H9 (cell line): ENCODE measurements at regions not wholly inside any gene's neighbourhood (a gene's known extent, or its start where the extent isn't known, plus 50 kb on each side); places are given as distances from the start of the nearest gene placed in this dataset.

Source experiments
- DNase-seq: peaks from one replicate; pipeline ENCODE4 v3.0.0-alpha.2; 2017
- H2AFZ ChIP-seq: one replicate; pipeline ENCODE4 v1.6.1; 2013; ENCODE audit warnings: mild to moderate bottlenecking, low read length, control low read depth, moderate library complexity
- H2AK5ac ChIP-seq: 2 replicates; pipeline ENCODE4 v1.6.1; 2013; ENCODE audit warnings: low read length, control low read depth, mixed read lengths; ENCODE audit not compliant: insufficient read length
- H2BK120ac ChIP-seq: one replicate; pipeline ENCODE4 v1.6.1; 2013; ENCODE audit warnings: low read depth, mild to moderate bottlenecking, low read length, control low read depth, inconsistent platforms; ENCODE audit not compliant: poor library complexity, severe bottlenecking
- H2BK12ac ChIP-seq: 2 replicates; pipeline ENCODE4 v1.6.1; 2013; ENCODE audit warnings: low read length, control low read depth, mixed read lengths, low read depth; ENCODE audit not compliant: insufficient read length
- H2BK15ac ChIP-seq: 2 replicates; pipeline ENCODE4 v1.6.1; 2013; ENCODE audit warnings: low read depth, low read length, control low read depth
- H2BK20ac ChIP-seq: one replicate; pipeline ENCODE4 v1.6.1; 2013; ENCODE audit warnings: low read depth, mild to moderate bottlenecking, low read length, control low read depth, inconsistent platforms; ENCODE audit not compliant: poor library complexity, severe bottlenecking
- H2BK5ac ChIP-seq: 2 replicates; pipeline ENCODE4 v1.6.1; 2013; ENCODE audit warnings: low read length, control low read depth, mixed read lengths; ENCODE audit not compliant: insufficient read length
- H3K14ac ChIP-seq: 2 replicates; pipeline ENCODE4 v1.6.1; 2013; ENCODE audit warnings: low read length, control low read depth; ENCODE audit not compliant: insufficient read depth
- H3K18ac ChIP-seq: 2 replicates; pipeline ENCODE4 v1.6.1; 2013; ENCODE audit warnings: low read depth, mild to moderate bottlenecking, mixed read lengths, low read length, control low read depth; ENCODE audit not compliant: insufficient read length
- H3K23ac ChIP-seq: 2 replicates; pipeline ENCODE4 v1.6.1; 2013; ENCODE audit warnings: low read length, control low read depth, mixed read lengths, low read depth; ENCODE audit not compliant: insufficient read length
- H3K23me2 ChIP-seq: 2 replicates; pipeline ENCODE4 v1.6.1; 2013; ENCODE audit warnings: low read depth, mild to moderate bottlenecking, mixed read lengths, low read length, control low read depth; ENCODE audit not compliant: insufficient read length, poor library complexity, severe bottlenecking
- H3K27ac ChIP-seq: 2 replicates; pipeline ENCODE4 v1.5.1; 2013; ENCODE audit warnings: low read length, control low read depth, mixed read lengths, low read depth; ENCODE audit not compliant: insufficient read length
- H3K27me3 ChIP-seq: 2 replicates; pipeline ENCODE4 v1.6.1; 2013; ENCODE audit warnings: low read length, control low read depth, inconsistent platforms; ENCODE audit not compliant: insufficient read depth
- H3K4ac ChIP-seq: 2 replicates; pipeline ENCODE4 v1.6.1; 2013; ENCODE audit warnings: low read depth, mild to moderate bottlenecking, control low read depth, inconsistent platforms, low read length, moderate library complexity
- H3K4me1 ChIP-seq: 2 replicates; pipeline ENCODE4 v1.6.1; 2013; ENCODE audit warnings: low read length, control low read depth, inconsistent platforms; ENCODE audit not compliant: insufficient read depth
- H3K4me2 ChIP-seq: 2 replicates; pipeline ENCODE4 v1.6.1; 2013; ENCODE audit warnings: low read length, control low read depth, mixed read lengths; ENCODE audit not compliant: insufficient read length, insufficient read depth
- H3K56ac ChIP-seq: 2 replicates; pipeline ENCODE4 v1.6.1; 2013; ENCODE audit warnings: low read depth, mild to moderate bottlenecking, mixed read lengths, low read length, control low read depth; ENCODE audit not compliant: insufficient read length
- H3K79me1 ChIP-seq: 2 replicates; pipeline ENCODE4 v1.6.1; 2013; ENCODE audit warnings: low read depth, mild to moderate bottlenecking, moderate library complexity, low read length, control low read depth, inconsistent platforms; ENCODE audit not compliant: insufficient read depth, poor library complexity, severe bottlenecking
- H3K79me2 ChIP-seq: 2 replicates; pipeline ENCODE4 v1.6.1; 2013; ENCODE audit warnings: low read length, control low read depth, inconsistent platforms; ENCODE audit not compliant: insufficient read depth
- H3K9ac ChIP-seq: 2 replicates; pipeline ENCODE4 v1.6.1; 2013; ENCODE audit warnings: low read length, control low read depth, mixed read lengths; ENCODE audit not compliant: insufficient read length; ENCODE audit errors: extremely low read depth
- H3K9me3 ChIP-seq: one replicate; pipeline ENCODE4 v1.6.1; 2013; ENCODE audit warnings: low read depth, low read length, inconsistent platforms; ENCODE audit not compliant: control insufficient read depth
- H3T11ph ChIP-seq: one replicate; pipeline ENCODE4 v1.6.1; 2013; ENCODE audit warnings: mild to moderate bottlenecking, low read length, control low read depth, inconsistent platforms
- H4K20me1 ChIP-seq: one replicate; pipeline ENCODE4 v1.6.1; 2013; ENCODE audit not compliant: control insufficient read depth, insufficient read length, insufficient read depth
- H4K5ac ChIP-seq: 2 replicates; pipeline ENCODE4 v1.6.1; 2013; ENCODE audit warnings: low read depth, mild to moderate bottlenecking, mixed read lengths, low read length, control low read depth; ENCODE audit not compliant: insufficient read length
- H4K8ac ChIP-seq: replicated peaks from 2 replicates; pipeline ENCODE4 v1.6.1; 2013; ENCODE audit warnings: low read length, control low read depth, mixed read lengths, low read depth; ENCODE audit not compliant: insufficient read length
- H4K91ac ChIP-seq: 2 replicates; pipeline ENCODE4 v1.6.1; 2013; ENCODE audit warnings: low read depth, mild to moderate bottlenecking, moderate library complexity, mixed read lengths, low read length, control low read depth; ENCODE audit not compliant: insufficient read length
- H3K27ac Mint-ChIP-seq, 3 experiments: 2 replicates in 2 of 3; 3 replicates in 1 of 3; pipeline ENCODE4 v1.8.0; 2020 to 2021; ENCODE audit warnings: mixed read lengths in 3 of 3, mild to moderate bottlenecking in 1 of 3, moderate library complexity in 1 of 3
- H3K27me3 Mint-ChIP-seq: 2 replicates; pipeline ENCODE4 v1.8.0; 2021; ENCODE audit warnings: low read depth, mild to moderate bottlenecking, moderate library complexity, mixed read lengths
- H3K36me3 Mint-ChIP-seq, 3 experiments: 2 replicates in 2 of 3; 3 replicates in 1 of 3; pipeline ENCODE4 v1.8.0; 2020 to 2021; ENCODE audit warnings: low read depth in 3 of 3, mixed read lengths in 3 of 3; ENCODE audit not compliant: insufficient read depth in 1 of 3
- H3K4me1 Mint-ChIP-seq, 2 experiments: 2 replicates each; pipeline ENCODE4 v1.8.0; 2020; ENCODE audit warnings: mixed read lengths in 2 of 2
- H3K4me3 Mint-ChIP-seq, 2 experiments: 2 replicates in 1 of 2; 3 replicates in 1 of 2; pipeline ENCODE4 v1.8.0; 2020 to 2021; ENCODE audit warnings: mild to moderate bottlenecking in 2 of 2, mixed read lengths in 2 of 2, moderate library complexity in 1 of 2
- H3K9me3 Mint-ChIP-seq, 2 experiments: 2 replicates in 1 of 2; 3 replicates in 1 of 2; pipeline ENCODE4 v1.8.0; 2020; ENCODE audit warnings: mild to moderate bottlenecking in 2 of 2, mixed read lengths in 2 of 2, moderate library complexity in 1 of 2
- CTCF ChIP-seq: fragments of 200-600 bp; sonication (generic); conservative IDR thresholded peaks from 3 replicates; pipeline ENCODE4 v1.8.0; 2021; ENCODE audit warnings: antibody characterized with exemption, mild to moderate bottlenecking
- WGBS: extraction: QIAGEN DNeasy Blood & Tissue Kit; methylation state at CpG from one replicate; pipeline ENCODE4 v1.1.7; 2013; ENCODE audit warnings: missing lambda C conversion rate, low lambda C conversion rate, mixed read lengths; ENCODE audit not compliant: insufficient read length; ENCODE audit errors: extremely low coverage; 5-methylcytosine and 5-hydroxymethylcytosine counted together

DNA sequence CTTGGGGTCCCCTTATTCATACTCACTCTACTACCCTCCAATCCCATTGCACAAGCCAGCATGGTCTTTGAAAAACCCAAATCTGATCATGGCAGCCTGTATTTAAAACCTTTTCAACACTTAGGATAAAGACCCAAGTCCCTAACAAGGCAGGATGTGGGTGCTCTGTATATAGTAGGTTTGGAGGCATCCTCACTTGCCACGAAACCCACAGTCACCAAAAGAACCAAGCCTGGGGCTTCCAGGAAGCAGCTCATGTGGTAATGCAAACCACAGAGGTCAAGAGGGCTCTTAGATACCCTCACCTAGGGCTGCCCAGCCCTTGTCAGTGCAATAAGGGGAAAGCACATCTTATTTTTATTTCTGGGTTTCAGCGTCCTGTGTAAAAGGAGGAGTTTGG lies 218.6 kb upstream of the ASIC2 start:
- H3K27me3 ChIP-seq = no peaks in the 10 kb centered on the region
- Mint-ChIP-seq H3K27ac (no peak overlapping the region; a peak in 1 of 7 replicates), H3K27me3 (peaks cover 23% of the 10 kb centered on the region), H3K4me3 (no peak overlapping the region), H3K9me3 (no peaks in the 10 kb centered on the region), H3K4me1 (no peaks in the 10 kb centered on the region), H3K36me3 (no peaks in the 10 kb centered on the region)
- no peak overlapping the region for H3T11ph ChIP-seq
- H2BK12ac ChIP-seq = no peak overlapping the region
- no peak overlapping the region for H4K5ac ChIP-seq
- no peak overlapping the region for H3K4ac ChIP-seq
- H3K18ac ChIP-seq = no peak overlapping the region
- H3K27ac ChIP-seq = no peak overlapping the region
- no peak for DNase-seq
- H3K4me1 ChIP-seq = no peaks in the 10 kb centered on the region
- H2BK20ac ChIP-seq = no peak overlapping the region
- H3K79me2 ChIP-seq = no peaks in the 10 kb centered on the region
- no peak overlapping the region for H3K56ac ChIP-seq
- H3K4me2 ChIP-seq = no peak overlapping the region
- no peak overlapping the region for H2AK5ac ChIP-seq
- H2BK120ac ChIP-seq = no peak overlapping the region
- H3K9ac ChIP-seq = no peak overlapping the region
- no peak overlapping the region for H2BK15ac ChIP-seq
- H3K9me3 ChIP-seq = no peaks in the 10 kb centered on the region
- no peaks in the 10 kb centered on the region for H4K20me1 ChIP-seq
- H3K79me1 ChIP-seq = no peaks in the 10 kb centered on the region
- no peak overlapping the region for H3K23ac ChIP-seq
- H2AFZ ChIP-seq = no peak overlapping the region
- no peak overlapping the region for H4K91ac ChIP-seq
- no peak overlapping the region for H2BK5ac ChIP-seq
- WGBS = no CpG with 5 or more reads among the region's 2 CpGs
- no peaks in the 10 kb centered on the region for H3K23me2 ChIP-seq
- H4K8ac ChIP-seq = no peak overlapping the region
- TF ChIP-seq CTCF = no peak
- H3K14ac ChIP-seq = no peak overlapping the region
